ENCODE measurements at regions not wholly inside any gene's neighbourhood (a gene's known extent, or its start where the extent isn't known, plus 50 kb on each side); places are given as distances from the start of the nearest gene placed in this dataset.

DNA sequence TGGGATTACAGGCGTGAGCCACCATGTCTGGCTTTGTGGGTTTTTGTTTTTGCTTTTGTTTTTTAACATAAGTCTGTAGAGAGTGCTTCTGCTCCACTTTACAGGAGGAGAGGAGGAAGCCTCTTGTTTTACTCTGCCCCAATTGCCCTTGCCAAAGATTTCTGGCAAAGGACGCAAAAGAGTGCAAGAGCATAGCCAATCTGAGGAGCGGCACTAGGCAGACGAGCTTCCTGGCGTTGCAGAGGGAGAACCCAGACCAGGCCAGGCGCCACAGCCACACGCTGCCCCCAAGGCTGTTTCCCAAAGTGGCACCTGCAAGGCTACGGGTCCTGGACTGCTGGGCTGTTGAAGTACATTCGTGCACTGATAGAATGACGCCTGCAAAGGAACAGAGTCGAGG lies 96.2 kb downstream of the BBS10 start:
- DNase-seq (ENCODE audit: low read depth, low spot score): no peak
- no peaks in the 10 kb centered on the region for H3K9me3 ChIP-seq (ENCODE audit: control insufficient read depth, insufficient read depth, low read length)
- no peak overlapping the region for H3K4me3 ChIP-seq (ENCODE audit: low read depth, low read length)
- no peaks in the 10 kb centered on the region for H3K27me3 ChIP-seq (ENCODE audit: control insufficient read depth, insufficient read depth, low read length)
- H3K27ac ChIP-seq (ENCODE audit: low read depth, low read length): no peak overlapping the region
- CTCF ChIA-PET: interaction anchor here (0.7 kb wide), 1 partner anchor 11 kb away, joined by 3 read pairs; no protein-coding TSS in a partner anchor
- TF ChIP-seq, protein P1, sequence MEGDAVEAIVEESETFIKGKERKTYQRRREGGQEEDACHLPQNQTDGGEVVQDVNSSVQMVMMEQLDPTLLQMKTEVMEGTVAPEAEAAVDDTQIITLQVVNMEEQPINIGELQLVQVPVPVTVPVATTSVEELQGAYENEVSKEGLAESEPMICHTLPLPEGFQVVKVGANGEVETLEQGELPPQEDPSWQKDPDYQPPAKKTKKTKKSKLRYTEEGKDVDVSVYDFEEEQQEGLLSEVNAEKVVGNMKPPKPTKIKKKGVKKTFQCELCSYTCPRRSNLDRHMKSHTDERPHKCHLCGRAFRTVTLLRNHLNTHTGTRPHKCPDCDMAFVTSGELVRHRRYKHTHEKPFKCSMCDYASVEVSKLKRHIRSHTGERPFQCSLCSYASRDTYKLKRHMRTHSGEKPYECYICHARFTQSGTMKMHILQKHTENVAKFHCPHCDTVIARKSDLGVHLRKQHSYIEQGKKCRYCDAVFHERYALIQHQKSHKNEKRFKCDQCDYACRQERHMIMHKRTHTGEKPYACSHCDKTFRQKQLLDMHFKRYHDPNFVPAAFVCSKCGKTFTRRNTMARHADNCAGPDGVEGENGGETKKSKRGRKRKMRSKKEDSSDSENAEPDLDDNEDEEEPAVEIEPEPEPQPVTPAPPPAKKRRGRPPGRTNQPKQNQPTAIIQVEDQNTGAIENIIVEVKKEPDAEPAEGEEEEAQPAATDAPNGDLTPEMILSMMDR (IDR thresholded peaks at IDR 0.05; ENCODE audit: low read depth, low read length): no peak
- POLR2A ChIA-PET: no interaction called here

DNA sequence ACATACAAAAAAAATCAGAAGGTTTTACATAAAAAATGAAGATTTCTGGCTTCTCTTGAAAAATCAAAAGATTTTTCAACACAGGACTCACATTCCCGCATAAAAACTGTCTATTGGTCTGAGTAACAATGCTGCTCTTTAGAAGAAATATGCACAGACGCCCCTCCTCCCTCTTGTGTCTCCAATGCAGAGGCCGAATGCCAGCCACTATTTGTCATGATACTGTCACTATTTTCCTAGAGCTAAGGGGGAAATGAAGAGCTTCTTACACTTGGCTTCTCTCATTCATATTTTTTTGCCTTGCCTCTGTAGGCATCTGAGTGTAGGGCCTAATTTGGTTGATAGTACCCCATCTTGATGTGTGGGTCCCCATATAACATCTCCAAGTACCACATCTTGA lies 98.0 kb downstream of the BBS10 start:
- TF ChIP-seq, protein P1 (IDR thresholded peaks at IDR 0.05; ENCODE audit: low read depth, low read length): no peak
- H3K27ac ChIP-seq (ENCODE audit: low read depth, low read length): no peak overlapping the region
- POLR2A ChIA-PET: no interaction called here
- no peak for DNase-seq (ENCODE audit: low read depth, low spot score)
- CTCF ChIA-PET: no interaction called here
- no peak overlapping the region for H3K4me3 ChIP-seq (ENCODE audit: low read depth, low read length)
- no peaks in the 10 kb centered on the region for H3K27me3 ChIP-seq (ENCODE audit: control insufficient read depth, insufficient read depth, low read length)
- H3K9me3 ChIP-seq (ENCODE audit: control insufficient read depth, insufficient read depth, low read length): no peaks in the 10 kb centered on the region

- DNase-seq (ENCODE audit: low read depth, low spot score): no peak
- no peak overlapping the region for H3K27ac ChIP-seq (ENCODE audit: low read depth, low read length)
- no peak overlapping the region for H3K4me3 ChIP-seq (ENCODE audit: low read depth, low read length)
- ChIA-PET POLR2A (no interaction called here), CTCF (no interaction called here)
- TF ChIP-seq, protein P1 (IDR thresholded peaks at IDR 0.05; ENCODE audit: low read depth, low read length): no peak
- H3K27me3 ChIP-seq (ENCODE audit: control insufficient read depth, insufficient read depth, low read length): no peaks in the 10 kb centered on the region
- no peaks in the 10 kb centered on the region for H3K9me3 ChIP-seq (ENCODE audit: control insufficient read depth, insufficient read depth, low read length)
Observed at GRCh38 chr12:76249501-76249900, 98.7 kb downstream of the BBS10 start.

DNA sequence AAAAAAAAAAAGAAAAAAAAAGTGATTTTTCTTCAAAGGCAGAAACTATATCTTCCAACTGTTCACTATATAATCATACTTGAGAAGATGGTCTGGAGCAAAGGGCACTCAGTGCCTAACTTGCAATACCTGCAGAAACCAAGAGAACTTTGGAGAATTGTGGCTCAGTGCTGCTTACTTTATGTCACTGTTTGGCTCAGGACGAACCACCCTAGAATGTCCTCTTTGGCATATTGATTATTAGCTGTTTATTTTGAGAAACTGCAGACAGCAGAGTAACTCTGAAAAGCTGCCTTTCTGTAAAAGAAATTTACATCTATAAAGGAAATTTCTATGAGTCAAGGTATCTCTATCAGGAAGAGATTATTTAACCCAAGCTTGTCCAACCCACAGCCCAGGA lies 100.2 kb downstream of the BBS10 start:
- TF ChIP-seq, protein P1 (IDR thresholded peaks at IDR 0.05; ENCODE audit: low read depth, low read length): no peak
- no peak for DNase-seq (ENCODE audit: low read depth, low spot score)
- no peak overlapping the region for H3K4me3 ChIP-seq (ENCODE audit: low read depth, low read length)
- no peaks in the 10 kb centered on the region for H3K27me3 ChIP-seq (ENCODE audit: control insufficient read depth, insufficient read depth, low read length)
- H3K9me3 ChIP-seq (ENCODE audit: control insufficient read depth, insufficient read depth, low read length): no peaks in the 10 kb centered on the region
- ChIA-PET CTCF (interaction anchor here (0.7 to 1.7 kb wide), 2 partner anchors 320 to 339 kb away, joined by 3 read pairs; no protein-coding TSS in a partner anchor), POLR2A (no interaction called here)
- H3K27ac ChIP-seq (ENCODE audit: low read depth, low read length): no peak overlapping the region

DNA sequence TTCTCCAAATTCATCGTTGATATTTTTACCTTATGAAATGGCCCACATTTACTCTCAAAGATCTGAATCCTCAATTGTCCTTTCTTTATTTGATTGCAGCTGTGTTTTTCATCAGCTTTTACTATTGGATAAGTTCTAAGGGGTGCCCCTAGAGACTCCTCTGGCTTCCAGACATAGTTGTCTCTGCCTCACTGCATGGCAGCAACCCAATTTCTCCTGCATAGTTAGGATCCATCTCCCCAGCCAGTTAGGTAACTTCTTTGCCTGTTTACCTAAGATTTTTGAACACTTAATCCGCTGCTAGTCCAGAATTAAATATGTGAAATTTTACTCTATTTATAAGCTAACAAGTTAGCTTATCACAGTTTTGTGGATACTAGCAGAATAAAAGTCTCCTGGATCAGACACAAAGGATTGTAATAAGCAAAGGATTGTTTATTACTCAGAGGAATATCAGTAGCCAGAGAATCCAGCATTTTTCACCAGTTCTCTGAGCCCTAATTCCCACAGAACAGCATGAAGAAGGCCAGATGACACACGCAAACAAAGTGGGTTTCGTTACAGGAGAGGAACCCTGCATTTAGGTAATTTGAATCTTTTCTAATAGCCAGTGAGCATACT lies 101.1 kb downstream of the BBS10 start:
- Histone ChIP-seq H3K9me3 (ENCODE audit: control insufficient read depth, insufficient read depth, low read length) (no peaks in the 10 kb centered on the region), H3K27ac (ENCODE audit: low read depth, low read length) (no peak overlapping the region), H3K27me3 (ENCODE audit: control insufficient read depth, insufficient read depth, low read length) (no peaks in the 10 kb centered on the region), H3K4me3 (ENCODE audit: low read depth, low read length) (no peak overlapping the region)
- DNase-seq (ENCODE audit: low read depth, low spot score): no peak
- TF ChIP-seq, protein P1 (IDR thresholded peaks at IDR 0.05; ENCODE audit: low read depth, low read length): no peak
- CTCF ChIA-PET: interaction anchor here (1.7 kb wide), 1 partner anchor 340 kb away, joined by 3 read pairs; no protein-coding TSS in a partner anchor
- POLR2A ChIA-PET: no interaction called here

Measured in AG04450 (cell line).